ENCODE measurements at regions not wholly inside any gene's neighbourhood (a gene's known extent, or its start where the extent isn't known, plus 50 kb on each side); places are given as distances from the start of the nearest gene placed in this dataset.

DNA sequence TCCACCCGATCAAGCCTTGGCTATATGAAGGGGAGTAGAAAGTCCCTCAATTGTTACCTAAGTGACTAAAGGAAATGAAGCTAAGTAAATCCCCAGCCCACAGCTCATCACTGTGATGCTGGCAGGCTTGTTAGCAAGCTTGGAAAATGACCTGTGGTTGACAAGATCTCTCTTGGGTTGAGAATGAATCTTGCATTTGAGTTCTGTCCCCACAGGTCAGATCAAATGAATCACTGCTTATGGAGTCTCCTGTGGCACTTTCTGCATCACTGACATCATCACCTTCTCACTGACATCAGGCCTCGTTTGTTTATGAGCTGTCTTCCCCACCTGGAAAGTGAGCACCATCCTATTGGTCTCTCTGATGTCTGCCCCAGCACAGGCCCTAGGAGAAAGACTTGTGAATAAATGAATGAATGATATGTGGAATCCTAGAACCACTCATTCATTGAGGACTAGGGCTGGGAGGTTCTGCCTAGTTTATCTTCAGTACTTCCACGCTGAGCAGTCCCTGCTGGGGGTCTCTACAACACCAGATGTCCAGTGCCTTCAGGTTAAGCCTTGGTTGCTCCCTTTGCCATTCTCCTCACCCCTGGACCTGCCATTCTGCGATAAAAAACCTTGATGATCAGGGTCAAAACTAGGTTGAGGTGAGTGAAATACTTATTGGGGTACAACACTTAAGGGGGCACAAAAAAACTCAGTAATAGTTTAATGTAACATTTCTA lies 318.4 kb upstream of the MOCS1 start:
- Mint-ChIP-seq H3K9me3 (ENCODE audit: low read depth, unreplicated experiment) (peaks cover 5% of the 10 kb centered on the region), H3K4me3 (ENCODE audit: low read depth, unreplicated experiment) (no peak overlapping the region), H3K36me3 (ENCODE audit: insufficient read depth, unreplicated experiment) (no peaks in the 10 kb centered on the region), H3K27me3 (ENCODE audit: unreplicated experiment) (no peaks in the 10 kb centered on the region), H3K27ac (ENCODE audit: unreplicated experiment) (no peak overlapping the region), H3K4me1 (ENCODE audit: low read depth, unreplicated experiment) (no peaks in the 10 kb centered on the region)
- CTCF ChIA-PET: no interaction called here
- DNase-seq: no peak
- TF ChIP-seq, protein P1, sequence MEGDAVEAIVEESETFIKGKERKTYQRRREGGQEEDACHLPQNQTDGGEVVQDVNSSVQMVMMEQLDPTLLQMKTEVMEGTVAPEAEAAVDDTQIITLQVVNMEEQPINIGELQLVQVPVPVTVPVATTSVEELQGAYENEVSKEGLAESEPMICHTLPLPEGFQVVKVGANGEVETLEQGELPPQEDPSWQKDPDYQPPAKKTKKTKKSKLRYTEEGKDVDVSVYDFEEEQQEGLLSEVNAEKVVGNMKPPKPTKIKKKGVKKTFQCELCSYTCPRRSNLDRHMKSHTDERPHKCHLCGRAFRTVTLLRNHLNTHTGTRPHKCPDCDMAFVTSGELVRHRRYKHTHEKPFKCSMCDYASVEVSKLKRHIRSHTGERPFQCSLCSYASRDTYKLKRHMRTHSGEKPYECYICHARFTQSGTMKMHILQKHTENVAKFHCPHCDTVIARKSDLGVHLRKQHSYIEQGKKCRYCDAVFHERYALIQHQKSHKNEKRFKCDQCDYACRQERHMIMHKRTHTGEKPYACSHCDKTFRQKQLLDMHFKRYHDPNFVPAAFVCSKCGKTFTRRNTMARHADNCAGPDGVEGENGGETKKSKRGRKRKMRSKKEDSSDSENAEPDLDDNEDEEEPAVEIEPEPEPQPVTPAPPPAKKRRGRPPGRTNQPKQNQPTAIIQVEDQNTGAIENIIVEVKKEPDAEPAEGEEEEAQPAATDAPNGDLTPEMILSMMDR (IDR thresholded peaks at IDR 0.05; ENCODE audit: unreplicated experiment): no peak
- BruUV-seq (replicated peaks): no TSS peak
- intact Hi-C loops (cut with micrococcal nuclease; ENCODE audit: unreplicated experiment): no loop called here

- no peak for DNase-seq
- no peaks in the 10 kb centered on the region for H3K27me3 Mint-ChIP-seq (ENCODE audit: unreplicated experiment)
These were observed 317.5 kb upstream of the MOCS1 start for GRCh38 chr6:40251637-40252300.

GRCh38 chr6:40249935-40250334 lies 315.7 kb upstream of the MOCS1 start:
- H3K9me3 Mint-ChIP-seq (ENCODE audit: low read depth, unreplicated experiment): peaks cover 7% of the 10 kb centered on the region
- H3K4me3 Mint-ChIP-seq (ENCODE audit: low read depth, unreplicated experiment): no peak overlapping the region
- H3K27me3 Mint-ChIP-seq (ENCODE audit: unreplicated experiment): no peaks in the 10 kb centered on the region
- no peak overlapping the region for H3K27ac Mint-ChIP-seq (ENCODE audit: unreplicated experiment)
- H3K36me3 Mint-ChIP-seq (ENCODE audit: insufficient read depth, unreplicated experiment): no peaks in the 10 kb centered on the region
- DNase-seq: no peak
- intact Hi-C loops (cut with micrococcal nuclease; ENCODE audit: unreplicated experiment): no loop called here
- H3K4me1 Mint-ChIP-seq (ENCODE audit: low read depth, unreplicated experiment): no peaks in the 10 kb centered on the region
- no TSS peak for BruUV-seq (replicated peaks)
- CTCF ChIA-PET: no interaction called here
- TF ChIP-seq, protein P1 (IDR thresholded peaks at IDR 0.05; ENCODE audit: unreplicated experiment): no peak

More at GRCh38 chr6:40251637-40252300, 317.5 kb upstream of the MOCS1 start:
- H3K4me3 Mint-ChIP-seq (ENCODE audit: low read depth, unreplicated experiment): no peak overlapping the region
- no peaks in the 10 kb centered on the region for H3K4me1 Mint-ChIP-seq (ENCODE audit: low read depth, unreplicated experiment)
- CTCF ChIA-PET: no interaction called here
- peaks cover 7% of the 10 kb centered on the region for H3K9me3 Mint-ChIP-seq (ENCODE audit: low read depth, unreplicated experiment)
- no TSS peak for BruUV-seq (replicated peaks)
- no peaks in the 10 kb centered on the region for H3K36me3 Mint-ChIP-seq (ENCODE audit: insufficient read depth, unreplicated experiment)
- TF ChIP-seq, protein P1 (IDR thresholded peaks at IDR 0.05; ENCODE audit: unreplicated experiment): no peak
- H3K27ac Mint-ChIP-seq (ENCODE audit: unreplicated experiment): no peak overlapping the region
- intact Hi-C loops (cut with micrococcal nuclease; ENCODE audit: unreplicated experiment): no loop called here

GRCh38 chr6:40247516-40248115 lies 313.4 kb upstream of the MOCS1 start:
- no peak overlapping the region for H3K4me3 Mint-ChIP-seq (ENCODE audit: low read depth, unreplicated experiment)
- H3K36me3 Mint-ChIP-seq (ENCODE audit: insufficient read depth, unreplicated experiment): no peaks in the 10 kb centered on the region
- TF ChIP-seq, protein P1 (IDR thresholded peaks at IDR 0.05; ENCODE audit: unreplicated experiment): no peak
- no peak for DNase-seq
- BruUV-seq (replicated peaks): no TSS peak
- CTCF ChIA-PET: no interaction called here
- no peaks in the 10 kb centered on the region for H3K27me3 Mint-ChIP-seq (ENCODE audit: unreplicated experiment)
- no peaks in the 10 kb centered on the region for H3K4me1 Mint-ChIP-seq (ENCODE audit: low read depth, unreplicated experiment)
- H3K27ac Mint-ChIP-seq (ENCODE audit: unreplicated experiment): no peak overlapping the region
- H3K9me3 Mint-ChIP-seq (ENCODE audit: low read depth, unreplicated experiment): peaks cover 10% of the 10 kb centered on the region
- intact Hi-C loops (cut with micrococcal nuclease; ENCODE audit: unreplicated experiment): no loop called here
